GM19452 (cell line): ENCODE measurements at regions not wholly inside any gene's neighbourhood (a gene's known extent, or its start where the extent isn't known, plus 50 kb on each side); places are given as distances from the start of the nearest gene placed in this dataset.

Source experiments
- ATAC-seq: cut with Tn5 transposase; IDR thresholded peaks from one replicate; pipeline ENCODE4 v1.9.1; 2021; ENCODE audit not compliant: unreplicated experiment

- no peak for ATAC-seq
Measured at GRCh38 chr9:22279636-22280035, 167.0 kb upstream of the DMRTA1 start.

GRCh38 chr9:22285066-22285465 lies 161.6 kb upstream of the DMRTA1 start:
- ATAC-seq, result no peak

GRCh38 chr9:22286661-22287060 lies 160.0 kb upstream of the DMRTA1 start:
- ATAC-seq, result no peak

- no peak for ATAC-seq
Measured at GRCh38 chr9:22288661-22289060, 158.0 kb upstream of the DMRTA1 start.

- ATAC-seq, result no peak
Measured at GRCh38 chr9:22307013-22307711, 139.5 kb upstream of the DMRTA1 start.

GRCh38 chr9:22308177-22308576 lies 138.4 kb upstream of the DMRTA1 start:
- ATAC-seq, result no peak

- no peak for ATAC-seq
Measured at GRCh38 chr9:22316645-22317044, 130.0 kb upstream of the DMRTA1 start.

GRCh38 chr9:22331533-22331932 lies 115.1 kb upstream of the DMRTA1 start:
- ATAC-seq, result no peak

- no peak for ATAC-seq
Measured at GRCh38 chr9:22332202-22332601, 114.4 kb upstream of the DMRTA1 start.

- no peak for ATAC-seq
Measured at GRCh38 chr9:22337261-22337660, 109.4 kb upstream of the DMRTA1 start.

- no peak for ATAC-seq
Measured at GRCh38 chr9:22342491-22343217, 104.0 kb upstream of the DMRTA1 start.

- ATAC-seq, result no peak
Measured at GRCh38 chr9:22343218-22343611, 103.4 kb upstream of the DMRTA1 start.

GRCh38 chr9:22354699-22355384 lies 91.8 kb upstream of the DMRTA1 start:
- no peak for ATAC-seq

GRCh38 chr9:22356985-22357384 lies 89.6 kb upstream of the DMRTA1 start:
- ATAC-seq, result no peak

GRCh38 chr9:22363421-22363887 lies 83.2 kb upstream of the DMRTA1 start:
- no peak for ATAC-seq

- ATAC-seq, result no peak
Measured at GRCh38 chr9:22373636-22374035, 73.0 kb upstream of the DMRTA1 start.

- no peak for ATAC-seq
Measured at GRCh38 chr9:22374051-22374450, 72.6 kb upstream of the DMRTA1 start.

GRCh38 chr9:22379272-22379671 lies 67.4 kb upstream of the DMRTA1 start:
- ATAC-seq, result no peak

GRCh38 chr9:22381170-22381569 lies 65.5 kb upstream of the DMRTA1 start:
- ATAC-seq, result no peak

- no peak for ATAC-seq
Measured at GRCh38 chr9:22382331-22382730, 64.3 kb upstream of the DMRTA1 start.

GRCh38 chr9:22383718-22384117 lies 62.9 kb upstream of the DMRTA1 start:
- no peak for ATAC-seq

GRCh38 chr9:22389271-22389670 lies 57.4 kb upstream of the DMRTA1 start:
- ATAC-seq, result no peak
